Fibroblast of lung (primary cell): ENCODE measurements at regions not wholly inside any gene's neighbourhood (a gene's known extent, or its start where the extent isn't known, plus 50 kb on each side); places are given as distances from the start of the nearest gene placed in this dataset.
A peak's percentile ranks its signal among the peaks of the same experiment; 100 is the strongest.

Experiments
- DNase-seq, 2 donors: peaks; one replicate each; pipeline versions ENCODE4 v3.0.0 to v3.0.0-alpha.2; 2010; ENCODE audit warnings: low read depth in 2 of 2
- H2AFZ ChIP-seq: 2 replicates; pipeline ENCODE4 v1.5.1; 2012; ENCODE audit warnings: low read length, control low read depth, inconsistent platforms
- H3K27ac ChIP-seq: 2 replicates; pipeline ENCODE4 v1.5.1; 2011; ENCODE audit warnings: low read length, control low read depth; ENCODE audit not compliant: insufficient read depth
- H3K27me3 ChIP-seq: 2 replicates; pipeline ENCODE4 v1.5.1; 2011; ENCODE audit warnings: mild to moderate bottlenecking, low read length; ENCODE audit not compliant: control insufficient read depth, insufficient read depth
- H3K36me3 ChIP-seq: 2 replicates; pipeline ENCODE4 v1.5.1; 2011; ENCODE audit warnings: low read length; ENCODE audit not compliant: control insufficient read depth, insufficient read depth
- H3K4me1 ChIP-seq: 2 replicates; pipeline ENCODE4 v1.5.1; 2011; ENCODE audit warnings: low read length; ENCODE audit not compliant: control insufficient read depth, insufficient read depth; ENCODE audit errors: extremely low read depth
- H3K4me2 ChIP-seq: 2 replicates; pipeline ENCODE4 v1.5.1; 2011; ENCODE audit warnings: low read length, control low read depth; ENCODE audit not compliant: insufficient read depth; ENCODE audit errors: extremely low read depth
- H3K4me3 ChIP-seq, 4 experiments: fragments of 200-600 bp in 1 of 4; sonication (generic) in 1 of 4; replicated peaks in 1 of 4; 2 replicates each; pipeline ENCODE4 v1.5.1; 2011 to 2016; ENCODE audit warnings: low read length in 4 of 4, low read depth in 3 of 4, mild to moderate bottlenecking in 3 of 4, control low read depth in 2 of 4, inconsistent platforms in 1 of 4, mixed read lengths in 1 of 4; ENCODE audit not compliant: insufficient read depth in 1 of 4; ENCODE audit errors: control extremely low read depth in 1 of 4
- H3K79me2 ChIP-seq: 2 replicates; pipeline ENCODE4 v1.5.1; 2012; ENCODE audit warnings: mild to moderate bottlenecking, low read length, inconsistent platforms; ENCODE audit not compliant: control insufficient read depth, insufficient read depth
- H3K9ac ChIP-seq: 2 replicates; pipeline ENCODE4 v1.5.1; 2011; ENCODE audit warnings: mild to moderate bottlenecking, low read length, control low read depth; ENCODE audit not compliant: insufficient read depth
- H3K9me3 ChIP-seq: 2 replicates; pipeline ENCODE4 v1.5.1; 2012; ENCODE audit warnings: low read depth, low read length; ENCODE audit not compliant: control insufficient read depth, insufficient read depth
- H4K20me1 ChIP-seq: 2 replicates; pipeline ENCODE4 v1.5.1; 2011; ENCODE audit warnings: low read length; ENCODE audit not compliant: control insufficient read depth, insufficient read depth; ENCODE audit errors: extremely low read depth
- CTCF ChIP-seq, 2 donors: IDR thresholded peaks in 1 of 2; conservative IDR thresholded peaks in 1 of 2; 1 replicate in 1 of 2; 2 replicates in 1 of 2; pipeline ENCODE4 v1.5.1; 2011 to 2012; ENCODE audit warnings: low read length in 2 of 2, control low read depth in 1 of 2, inconsistent platforms in 1 of 2, low read depth in 1 of 2, mild to moderate bottlenecking in 1 of 2
- EZH2 ChIP-seq: IDR thresholded peaks from 2 replicates; pipeline ENCODE4 v1.5.1; 2012; ENCODE audit warnings: low read length, control low read depth, mild to moderate bottlenecking; ENCODE audit errors: missing control alignments

GRCh38 chr6:80465513-80465912 is 359.0 kb downstream of the BCKDHB start:
- Histone ChIP-seq H2AFZ (no peak overlapping the region), H3K4me2 (no peak overlapping the region), H3K27ac (no peak overlapping the region), H3K79me2 (no peaks in the 10 kb centered on the region), H3K4me3 (no peak overlapping the region), H3K9ac (no peak overlapping the region), H3K27me3 (no peaks in the 10 kb centered on the region), H3K9me3 (no peaks in the 10 kb centered on the region), H4K20me1 (no peaks in the 10 kb centered on the region), H3K36me3 (no peaks in the 10 kb centered on the region), H3K4me1 (no peaks in the 10 kb centered on the region)
- no peak for TF ChIP-seq EZH2
- no peak for TF ChIP-seq CTCF (conservative IDR thresholded peaks at IDR 0.05 in 1 of 2, IDR thresholded peaks at IDR 0.05 in 1 of 2; ENCODE audit: low read depth in 1 of 2, low read length in 2 of 2)
- peak in 1 of 2 donors; percentile 25 for DNase-seq

- H3K4me3 ChIP-seq = no peak overlapping the region
- no peak overlapping the region for H2AFZ ChIP-seq
- H4K20me1 ChIP-seq = no peaks in the 10 kb centered on the region
- no peak overlapping the region for H3K4me2 ChIP-seq
- no peaks in the 10 kb centered on the region for H3K4me1 ChIP-seq
- no peaks in the 10 kb centered on the region for H3K9me3 ChIP-seq
- H3K36me3 ChIP-seq = no peaks in the 10 kb centered on the region
- no peaks in the 10 kb centered on the region for H3K79me2 ChIP-seq
- H3K27me3 ChIP-seq = no peaks in the 10 kb centered on the region
- DNase-seq = no peak
- no peak overlapping the region for H3K9ac ChIP-seq
- TF ChIP-seq EZH2 (no peak), CTCF (conservative IDR thresholded peaks at IDR 0.05 in 1 of 2, IDR thresholded peaks at IDR 0.05 in 1 of 2; ENCODE audit: low read depth in 1 of 2, low read length in 2 of 2) (no peak)
- no peak overlapping the region for H3K27ac ChIP-seq
Measured at GRCh38 chr6:80464901-80465300, 358.4 kb downstream of the BCKDHB start.

DNA sequence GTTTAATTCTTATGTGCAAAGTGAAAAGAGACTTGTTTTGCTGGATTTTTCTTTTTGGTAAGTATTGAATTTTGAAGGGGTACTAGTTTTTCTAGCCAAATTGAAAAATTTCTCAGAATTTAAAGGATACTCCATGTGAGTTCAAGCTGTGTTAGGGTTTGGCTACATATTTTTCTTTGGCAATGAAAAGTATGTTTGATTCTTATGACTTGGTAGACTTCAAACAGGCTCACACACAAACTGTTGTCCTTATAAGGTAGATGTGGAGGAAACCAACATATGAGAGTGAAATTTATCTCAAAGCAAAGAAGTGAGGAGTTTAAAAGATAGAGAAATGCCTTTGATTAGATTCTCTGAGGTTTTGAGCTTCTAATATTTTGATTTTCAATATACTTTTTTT is 356.7 kb downstream of the BCKDHB start:
- Histone ChIP-seq H3K9me3 (no peaks in the 10 kb centered on the region), H4K20me1 (no peaks in the 10 kb centered on the region), H3K9ac (no peak overlapping the region), H3K4me2 (no peak overlapping the region), H3K36me3 (no peaks in the 10 kb centered on the region), H3K4me1 (peaks cover 3% of the 10 kb centered on the region), H3K27me3 (no peaks in the 10 kb centered on the region), H3K27ac (no peak overlapping the region), H3K4me3 (no peak overlapping the region), H3K79me2 (no peaks in the 10 kb centered on the region), H2AFZ (no peak overlapping the region)
- DNase-seq = no peak
- TF ChIP-seq CTCF (conservative IDR thresholded peaks at IDR 0.05 in 1 of 2, IDR thresholded peaks at IDR 0.05 in 1 of 2; ENCODE audit: low read depth in 1 of 2, low read length in 2 of 2) (no peak), EZH2 (no peak)
